ENCODE measurements at regions not wholly inside any gene's neighbourhood (a gene's known extent, or its start where the extent isn't known, plus 50 kb on each side); places are given as distances from the start of the nearest gene placed in this dataset.
A peak's percentile ranks its signal among the peaks of the same experiment; 100 is the strongest.

DNA sequence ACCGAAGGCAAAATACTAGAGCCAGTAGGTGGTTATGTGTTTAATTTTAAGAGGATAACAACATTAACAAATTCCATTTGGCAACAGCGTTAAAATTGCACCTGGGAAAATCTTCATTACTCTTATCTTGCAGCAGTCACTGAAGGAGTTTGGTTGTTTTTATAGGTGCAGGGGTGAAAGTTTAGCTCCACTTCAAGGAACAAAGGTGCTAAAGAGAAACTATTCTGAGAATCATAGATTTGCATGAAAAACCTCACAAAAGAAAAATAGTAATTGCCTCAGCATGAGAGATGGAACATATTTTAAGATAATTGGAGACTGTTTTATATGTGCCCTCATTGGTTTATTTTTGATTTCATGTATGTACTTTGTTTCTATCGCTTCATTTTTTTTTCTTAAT lies 444.4 kb downstream of the UTRN start:
- Histone ChIP-seq H3K27ac (ENCODE audit: low read depth, low read length, poor library complexity, severe bottlenecking) (peak overlapping the region; percentile 89), H3F3A (ENCODE audit: insufficient read depth, low read length) (peaks cover 3% of the 10 kb centered on the region; the same call in 1 of the 2 replicates), H3K27me3 (ENCODE audit: insufficient read depth, low read length) (no peaks in the 10 kb centered on the region), H3K9me3 (ENCODE audit: low read length) (no peaks in the 10 kb centered on the region), H3K4me1 (ENCODE audit: insufficient read depth, low read length, severe bottlenecking) (peaks cover 52% of the 10 kb centered on the region), H4K20me1 (ENCODE audit: insufficient read depth, low read length) (no peaks in the 10 kb centered on the region), H3K9ac (ENCODE audit: low read length) (peak overlapping the region; percentile 52), H2AFZ (ENCODE audit: low read length) (no peak overlapping the region; the same call in 1 of the 2 replicates), H3K4me3 (ENCODE audit: low read depth, low read length, poor library complexity, severe bottlenecking) (peak overlapping the region; percentile 9), H3K36me3 (ENCODE audit: insufficient read depth, low read length) (peaks cover 4% of the 10 kb centered on the region; the same call in 1 of the 2 replicates), H3K79me2 (ENCODE audit: insufficient read depth, low read length) (no peaks in the 10 kb centered on the region), H3K9me2 (ENCODE audit: low read depth, low read length) (no peaks in the 10 kb centered on the region), H3K4me2 (ENCODE audit: low read length) (peak overlapping the region; percentile 46)
- TF ChIP-seq, protein P1, sequence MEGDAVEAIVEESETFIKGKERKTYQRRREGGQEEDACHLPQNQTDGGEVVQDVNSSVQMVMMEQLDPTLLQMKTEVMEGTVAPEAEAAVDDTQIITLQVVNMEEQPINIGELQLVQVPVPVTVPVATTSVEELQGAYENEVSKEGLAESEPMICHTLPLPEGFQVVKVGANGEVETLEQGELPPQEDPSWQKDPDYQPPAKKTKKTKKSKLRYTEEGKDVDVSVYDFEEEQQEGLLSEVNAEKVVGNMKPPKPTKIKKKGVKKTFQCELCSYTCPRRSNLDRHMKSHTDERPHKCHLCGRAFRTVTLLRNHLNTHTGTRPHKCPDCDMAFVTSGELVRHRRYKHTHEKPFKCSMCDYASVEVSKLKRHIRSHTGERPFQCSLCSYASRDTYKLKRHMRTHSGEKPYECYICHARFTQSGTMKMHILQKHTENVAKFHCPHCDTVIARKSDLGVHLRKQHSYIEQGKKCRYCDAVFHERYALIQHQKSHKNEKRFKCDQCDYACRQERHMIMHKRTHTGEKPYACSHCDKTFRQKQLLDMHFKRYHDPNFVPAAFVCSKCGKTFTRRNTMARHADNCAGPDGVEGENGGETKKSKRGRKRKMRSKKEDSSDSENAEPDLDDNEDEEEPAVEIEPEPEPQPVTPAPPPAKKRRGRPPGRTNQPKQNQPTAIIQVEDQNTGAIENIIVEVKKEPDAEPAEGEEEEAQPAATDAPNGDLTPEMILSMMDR (IDR thresholded peaks at IDR 0.05; ENCODE audit: low read length), result no peak
- no peak for TF ChIP-seq EZH2 (IDR thresholded peaks at IDR 0.05; ENCODE audit: borderline replicate concordance, low read length)

DNA sequence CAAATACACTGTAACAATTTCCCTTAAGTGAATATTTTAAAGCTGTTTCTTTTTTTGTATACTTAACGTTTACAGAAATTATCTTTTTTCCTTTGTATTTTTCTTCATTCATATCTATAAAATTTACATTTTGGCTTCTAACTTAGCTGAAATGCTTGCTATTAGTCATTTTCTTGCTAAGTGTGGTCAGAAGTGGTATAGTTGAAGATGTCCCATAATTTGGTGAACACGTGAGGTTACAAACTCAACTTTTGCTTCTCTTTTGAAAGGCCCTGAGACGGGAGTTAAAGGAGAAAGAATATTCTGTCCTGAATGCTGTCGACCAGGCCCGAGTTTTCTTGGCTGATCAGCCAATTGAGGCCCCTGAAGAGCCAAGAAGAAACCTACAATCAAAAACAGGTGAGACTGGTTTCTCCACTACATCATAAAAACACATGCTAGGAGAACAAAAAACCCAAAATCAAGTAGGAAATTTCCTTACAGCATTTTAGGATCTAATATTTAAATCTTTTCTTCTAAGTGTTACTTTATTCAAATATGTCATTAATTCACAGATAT lies 445.0 kb downstream of the UTRN start:
- Histone ChIP-seq H3K79me2 (ENCODE audit: insufficient read depth, low read length) (no peaks in the 10 kb centered on the region), H4K20me1 (ENCODE audit: insufficient read depth, low read length) (no peaks in the 10 kb centered on the region), H3K4me3 (ENCODE audit: low read depth, low read length, poor library complexity, severe bottlenecking) (peak overlapping the region; percentile 9), H3K9me2 (ENCODE audit: low read depth, low read length) (no peaks in the 10 kb centered on the region), H3K27me3 (ENCODE audit: insufficient read depth, low read length) (no peaks in the 10 kb centered on the region), H3K36me3 (ENCODE audit: insufficient read depth, low read length) (peaks cover 4% of the 10 kb centered on the region; the same call in 1 of the 2 replicates), H2AFZ (ENCODE audit: low read length) (no peak overlapping the region; the same call in 1 of the 2 replicates), H3K27ac (ENCODE audit: low read depth, low read length, poor library complexity, severe bottlenecking) (peak overlapping the region; percentile 89), H3K4me2 (ENCODE audit: low read length) (peak overlapping the region; percentile 46), H3K9me3 (ENCODE audit: low read length) (no peaks in the 10 kb centered on the region), H3K4me1 (ENCODE audit: insufficient read depth, low read length, severe bottlenecking) (peaks cover 52% of the 10 kb centered on the region), H3K9ac (ENCODE audit: low read length) (peak overlapping the region; percentile 52), H3F3A (ENCODE audit: insufficient read depth, low read length) (peaks cover 3% of the 10 kb centered on the region; the same call in 1 of the 2 replicates)
- no peak for TF ChIP-seq EZH2 (IDR thresholded peaks at IDR 0.05; ENCODE audit: borderline replicate concordance, low read length)

DNA sequence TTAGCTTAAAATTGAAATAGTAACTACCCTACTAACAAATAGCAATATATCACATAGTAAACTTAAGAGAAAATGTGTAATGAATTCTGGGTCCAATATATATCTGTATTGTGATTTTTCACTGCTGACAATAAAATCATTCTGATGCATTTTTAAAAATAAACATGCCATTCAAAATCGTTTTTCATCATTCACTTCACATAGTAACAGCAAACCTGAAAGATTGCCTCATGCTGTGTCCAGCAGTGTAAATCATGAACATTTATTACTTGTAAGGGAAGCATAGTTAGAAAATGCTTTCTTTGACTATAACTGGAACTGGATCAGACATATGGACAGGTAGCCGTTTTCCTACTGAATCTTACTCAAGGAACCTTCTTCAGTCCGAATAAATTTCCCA lies 446.1 kb downstream of the UTRN start:
- Histone ChIP-seq H3K9me2 (ENCODE audit: low read depth, low read length) (no peaks in the 10 kb centered on the region), H3K9ac (ENCODE audit: low read length) (no peak overlapping the region), H2AFZ (ENCODE audit: low read length) (no peak overlapping the region), H3K27me3 (ENCODE audit: insufficient read depth, low read length) (no peaks in the 10 kb centered on the region), H3K9me3 (ENCODE audit: low read length) (no peaks in the 10 kb centered on the region), H3K27ac (ENCODE audit: low read depth, low read length, poor library complexity, severe bottlenecking) (peak overlapping the region; percentile 57), H3K79me2 (ENCODE audit: insufficient read depth, low read length) (no peaks in the 10 kb centered on the region), H3K4me2 (ENCODE audit: low read length) (no peak overlapping the region), H3K4me3 (ENCODE audit: low read depth, low read length, poor library complexity, severe bottlenecking) (no peak overlapping the region), H4K20me1 (ENCODE audit: insufficient read depth, low read length) (no peaks in the 10 kb centered on the region), H3K4me1 (ENCODE audit: insufficient read depth, low read length, severe bottlenecking) (peaks cover 42% of the 10 kb centered on the region), H3K36me3 (ENCODE audit: insufficient read depth, low read length) (peaks cover 4% of the 10 kb centered on the region; the same call in 1 of the 2 replicates), H3F3A (ENCODE audit: insufficient read depth, low read length) (peaks cover 3% of the 10 kb centered on the region; the same call in 1 of the 2 replicates)
- TF ChIP-seq, protein P1 (IDR thresholded peaks at IDR 0.05; ENCODE audit: low read length), result no peak
- TF ChIP-seq EZH2 (IDR thresholded peaks at IDR 0.05; ENCODE audit: borderline replicate concordance, low read length), result no peak

DNA sequence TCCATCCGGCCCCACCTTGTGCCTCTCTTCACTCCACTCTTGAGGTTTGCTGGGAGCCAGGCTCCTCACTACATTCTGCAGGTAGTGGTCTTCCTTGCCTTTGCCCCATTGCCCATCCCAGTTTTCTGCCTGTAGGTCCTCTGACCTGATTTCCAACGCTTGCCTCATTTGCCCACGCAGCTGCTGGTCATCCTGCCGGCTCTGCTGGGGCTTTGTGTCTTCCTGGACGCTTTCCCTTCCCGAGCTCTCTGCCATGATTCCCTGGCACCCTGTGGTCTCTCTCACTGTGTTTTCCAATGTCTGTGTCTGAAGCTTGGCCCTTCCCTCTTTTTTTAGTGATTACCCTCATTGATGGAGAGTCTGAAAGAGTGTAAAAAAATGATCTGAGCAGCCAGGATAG lies 451.6 kb downstream of the UTRN start:
- TF ChIP-seq EZH2 (IDR thresholded peaks at IDR 0.05; ENCODE audit: borderline replicate concordance, low read length), result no peak
- TF ChIP-seq, protein P1 (IDR thresholded peaks at IDR 0.05; ENCODE audit: low read length), result no peak
- Histone ChIP-seq H3K4me1 (ENCODE audit: insufficient read depth, low read length, severe bottlenecking) (no peaks in the 10 kb centered on the region), H3K79me2 (ENCODE audit: insufficient read depth, low read length) (no peaks in the 10 kb centered on the region), H3K4me3 (ENCODE audit: low read depth, low read length, poor library complexity, severe bottlenecking) (no peak overlapping the region), H3F3A (ENCODE audit: insufficient read depth, low read length) (no peaks in the 10 kb centered on the region), H3K9ac (ENCODE audit: low read length) (no peak overlapping the region), H4K20me1 (ENCODE audit: insufficient read depth, low read length) (no peaks in the 10 kb centered on the region), H3K27ac (ENCODE audit: low read depth, low read length, poor library complexity, severe bottlenecking) (no peak overlapping the region), H3K27me3 (ENCODE audit: insufficient read depth, low read length) (no peaks in the 10 kb centered on the region), H3K9me3 (ENCODE audit: low read length) (no peaks in the 10 kb centered on the region), H3K36me3 (ENCODE audit: insufficient read depth, low read length) (no peaks in the 10 kb centered on the region), H3K9me2 (ENCODE audit: low read depth, low read length) (no peaks in the 10 kb centered on the region), H2AFZ (ENCODE audit: low read length) (no peak overlapping the region), H3K4me2 (ENCODE audit: low read length) (no peak overlapping the region)

All from OCI-LY1 (cell line).